Hematopoietic multipotent progenitor cell treated with erythropoietin and hydrocortisone succinate and interleukin-3 and kit ligand, for 17 days (in vitro differentiated cells): ENCODE measurements at regions not wholly inside any gene's neighbourhood (a gene's known extent, or its start where the extent isn't known, plus 50 kb on each side); places are given as distances from the start of the nearest gene placed in this dataset.

Source experiments
- DNase-seq: peaks from one replicate; pipeline ENCODE4 v3.0.0-alpha.2; 2015; ENCODE audit warnings: low spot score

- no peak for DNase-seq
Observed at GRCh38 chr2:60051991-60052390, 501.5 kb downstream of the BCL11A start.

- no peak for DNase-seq
Observed at GRCh38 chr2:60047944-60048525, 505.4 kb downstream of the BCL11A start.

GRCh38 chr2:60047347-60047746 lies 506.1 kb downstream of the BCL11A start:
- no peak for DNase-seq

- no peak for DNase-seq
Observed at GRCh38 chr2:60046529-60046928, 506.9 kb downstream of the BCL11A start.

GRCh38 chr2:60045456-60045855 lies 508.0 kb downstream of the BCL11A start:
- DNase-seq, result no peak

- no peak for DNase-seq
Observed at GRCh38 chr2:60044484-60044883, 509.0 kb downstream of the BCL11A start.

GRCh38 chr2:60042023-60042422 lies 511.4 kb downstream of the BCL11A start:
- DNase-seq, result no peak

GRCh38 chr2:60033325-60033724 lies 520.1 kb downstream of the BCL11A start:
- no peak for DNase-seq

- DNase-seq, result no peak
Observed at GRCh38 chr2:60029566-60029883, 523.9 kb downstream of the BCL11A start.

- no peak for DNase-seq
Observed at GRCh38 chr2:60028849-60029565, 524.4 kb downstream of the BCL11A start.

GRCh38 chr2:60025496-60025895 lies 528.0 kb downstream of the BCL11A start:
- DNase-seq, result no peak

GRCh38 chr2:60023256-60023985 lies 530.0 kb downstream of the BCL11A start:
- DNase-seq, result no peak

GRCh38 chr2:60007671-60008070 lies 545.8 kb downstream of the BCL11A start:
- DNase-seq, result no peak

- no peak for DNase-seq
Observed at GRCh38 chr2:60003076-60003475, 550.4 kb downstream of the BCL11A start.

GRCh38 chr2:60002183-60002867 lies 551.1 kb downstream of the BCL11A start:
- no peak for DNase-seq

GRCh38 chr2:60000686-60001085 lies 552.8 kb downstream of the BCL11A start:
- no peak for DNase-seq

- DNase-seq, result no peak
Observed at GRCh38 chr2:59998324-59998723, 555.1 kb downstream of the BCL11A start.

GRCh38 chr2:59997371-59997770 lies 556.1 kb downstream of the BCL11A start:
- no peak for DNase-seq

GRCh38 chr2:59996855-59997254 lies 556.6 kb downstream of the BCL11A start:
- DNase-seq, result no peak

GRCh38 chr2:59993726-59994125 lies 559.7 kb downstream of the BCL11A start:
- no peak for DNase-seq

GRCh38 chr2:59988341-59988740 lies 565.1 kb downstream of the BCL11A start:
- DNase-seq, result no peak

- no peak for DNase-seq
Observed at GRCh38 chr2:59986511-59986910, 566.9 kb downstream of the BCL11A start.

- DNase-seq, result no peak
Observed at GRCh38 chr2:59985923-59986322, 567.5 kb downstream of the BCL11A start.
